ENCODE measurements at regions not wholly inside any gene's neighbourhood (a gene's known extent, or its start where the extent isn't known, plus 50 kb on each side); places are given as distances from the start of the nearest gene placed in this dataset.
"Not testable (repeated sequence)": the region's sequence is repeated elsewhere in the genome, so short reads cannot be mapped to it uniquely, and the experiment has no call there.

DNA sequence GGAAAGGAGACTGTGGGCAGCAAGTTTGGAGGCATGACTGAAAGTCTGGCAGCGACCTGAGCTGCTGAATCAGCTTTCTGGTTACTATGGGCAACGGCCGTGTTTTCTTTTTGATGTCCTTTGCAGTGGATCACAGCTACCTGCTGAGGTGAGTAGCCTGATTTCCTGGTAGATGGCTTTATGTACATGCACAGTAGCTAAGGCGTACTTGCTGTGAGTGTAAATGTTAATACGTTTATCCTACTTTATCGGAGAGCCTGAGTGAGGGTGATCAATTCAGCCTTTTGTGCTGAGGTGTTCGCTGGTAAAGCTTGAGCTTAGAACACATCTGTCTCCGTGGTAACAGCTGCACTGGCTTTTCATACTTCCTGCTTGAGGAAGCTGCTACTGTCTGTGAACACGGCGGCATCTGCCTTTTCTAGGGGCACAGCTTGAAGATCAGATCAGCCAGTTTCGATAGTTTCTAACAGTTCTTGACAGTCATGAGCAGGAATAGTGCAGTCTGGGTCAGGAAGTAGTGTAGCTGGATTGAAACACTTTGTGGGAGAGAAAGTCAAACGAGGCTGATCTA is 129.6 kb downstream of the ART5 start:
- H3K9ac ChIP-seq (ENCODE audit: insufficient read length, low read depth); H3K36me3 ChIP-seq (ENCODE audit: insufficient read depth, insufficient read length, low read length); DNase-seq (ENCODE audit: low read depth, low spot score); H3K4me3 ChIP-seq (ENCODE audit: insufficient read length, low read depth); H3K4me1 ChIP-seq (ENCODE audit: insufficient read depth, insufficient read length); H3K27me3 ChIP-seq (ENCODE audit: insufficient read depth, insufficient read length); H3K9me3 ChIP-seq (ENCODE audit: insufficient read depth, low read length): not testable (repeated sequence)

DNA sequence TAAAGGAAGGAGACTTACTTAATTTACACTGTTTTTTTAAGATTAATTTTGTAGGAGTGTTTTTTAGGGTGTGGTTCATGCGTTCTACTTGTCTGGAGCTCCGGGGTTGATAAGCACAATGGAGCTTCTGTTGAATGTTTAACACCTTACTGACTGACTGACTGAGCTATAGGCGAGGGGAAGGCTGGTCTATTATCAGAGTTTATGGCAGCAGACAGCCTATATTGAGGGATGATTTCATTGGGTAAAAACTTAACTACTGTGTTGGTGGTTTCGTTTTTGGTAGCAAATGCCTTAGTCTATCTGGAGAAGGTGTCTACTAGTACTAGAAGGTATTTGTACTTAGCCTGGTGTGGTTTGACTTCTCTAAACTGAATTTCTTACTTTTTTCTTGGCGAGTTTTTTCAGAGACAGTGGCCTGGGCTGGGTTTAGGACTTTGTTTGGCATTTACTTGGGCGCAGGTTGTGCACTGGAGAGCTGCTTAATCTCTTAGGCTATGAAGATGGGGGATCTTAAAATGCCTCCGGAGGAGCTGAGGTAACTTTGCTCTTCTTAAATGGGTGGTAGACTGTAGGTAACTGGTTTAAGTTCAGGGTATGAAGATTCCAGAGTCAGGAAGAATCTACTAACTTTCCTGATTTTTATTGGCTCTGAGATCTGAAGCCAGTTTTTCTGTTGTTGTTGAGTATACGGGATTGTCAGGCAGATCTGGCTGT is 130.2 kb downstream of the ART5 start:
- H3K9ac ChIP-seq (ENCODE audit: insufficient read length, low read depth); H3K27me3 ChIP-seq (ENCODE audit: insufficient read depth, insufficient read length); DNase-seq (ENCODE audit: low read depth, low spot score); H3K4me1 ChIP-seq (ENCODE audit: insufficient read depth, insufficient read length); H3K9me3 ChIP-seq (ENCODE audit: insufficient read depth, low read length); H3K36me3 ChIP-seq (ENCODE audit: insufficient read depth, insufficient read length, low read length); H3K4me3 ChIP-seq (ENCODE audit: insufficient read length, low read depth): not testable (repeated sequence)

DNA sequence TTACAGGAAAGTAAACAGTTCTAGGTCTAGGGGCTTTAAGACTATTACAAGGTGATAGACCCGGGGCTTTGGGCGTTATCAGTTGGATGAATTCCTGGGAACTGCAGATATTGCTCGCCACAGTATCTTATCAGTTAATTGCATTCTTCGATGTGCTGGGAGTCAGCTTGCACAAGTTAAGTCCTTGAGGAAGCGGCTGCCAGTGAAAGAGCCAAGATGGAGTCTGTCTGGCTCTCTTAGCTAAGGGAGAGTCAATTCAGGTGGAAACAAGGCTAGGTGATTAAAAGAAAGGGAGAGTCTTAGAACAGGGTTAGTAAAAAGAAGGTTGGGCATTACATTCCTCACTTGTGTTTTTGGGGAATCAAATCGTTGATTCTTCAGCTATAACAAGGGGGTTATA is 130.6 kb upstream of the ZNF195 start:
- not testable (repeated sequence) for H3K4me1 ChIP-seq (ENCODE audit: insufficient read depth, insufficient read length); H3K9ac ChIP-seq (ENCODE audit: insufficient read length, low read depth); DNase-seq (ENCODE audit: low read depth, low spot score); H3K36me3 ChIP-seq (ENCODE audit: insufficient read depth, insufficient read length, low read length); H3K27me3 ChIP-seq (ENCODE audit: insufficient read depth, insufficient read length); H3K9me3 ChIP-seq (ENCODE audit: insufficient read depth, low read length); H3K4me3 ChIP-seq (ENCODE audit: insufficient read length, low read depth)

DNA sequence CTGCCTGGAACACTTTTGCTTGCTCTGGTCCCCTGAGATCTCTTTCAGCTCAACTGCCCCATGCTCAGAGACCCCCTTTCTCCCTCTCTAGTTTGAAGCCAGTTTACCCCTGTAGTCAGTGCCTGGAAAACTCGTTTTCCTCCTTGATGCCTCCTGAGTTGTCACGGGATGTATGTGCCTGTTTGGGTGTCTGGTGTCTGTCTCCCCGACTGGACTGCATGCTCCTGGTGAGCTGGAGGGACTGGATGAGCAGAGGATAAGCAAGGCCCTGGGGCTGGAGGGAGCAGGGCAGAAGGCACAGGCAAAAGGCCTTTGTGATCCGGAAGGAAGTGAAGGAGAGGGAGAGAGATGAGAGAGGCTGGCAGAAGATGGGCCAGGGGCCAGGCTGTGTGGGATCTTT is 120.3 kb upstream of the ZNF195 start:
- H3K36me3 ChIP-seq (ENCODE audit: insufficient read depth, insufficient read length, low read length); H3K27me3 ChIP-seq (ENCODE audit: insufficient read depth, insufficient read length): not testable (repeated sequence)

DNA sequence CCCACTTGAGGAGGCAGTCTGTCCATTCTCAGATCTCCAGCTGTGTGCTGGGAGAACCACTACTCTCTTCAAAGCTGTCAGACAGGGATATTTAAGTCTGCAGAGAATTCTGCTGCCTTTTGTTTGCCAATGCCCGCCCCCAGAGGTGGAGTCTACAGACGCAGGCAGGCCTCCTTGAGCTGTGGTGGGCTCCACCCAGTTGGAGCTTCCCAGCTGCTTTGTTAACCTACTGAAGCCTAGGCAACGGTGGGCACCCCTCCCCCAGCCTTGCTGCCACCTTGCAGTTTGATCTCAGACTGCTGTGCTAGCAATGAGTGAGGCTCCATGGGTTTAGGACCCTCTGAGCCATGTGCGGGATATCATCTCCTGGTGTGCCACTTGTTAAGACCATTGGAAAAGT is 119.4 kb upstream of the ZNF195 start:
- H3K4me1 ChIP-seq (ENCODE audit: insufficient read depth, insufficient read length); H3K36me3 ChIP-seq (ENCODE audit: insufficient read depth, insufficient read length, low read length); DNase-seq (ENCODE audit: low read depth, low spot score); H3K4me3 ChIP-seq (ENCODE audit: insufficient read length, low read depth); H3K9ac ChIP-seq (ENCODE audit: insufficient read length, low read depth); H3K27me3 ChIP-seq (ENCODE audit: insufficient read depth, insufficient read length): not testable (repeated sequence)
- H3K9me3 ChIP-seq (ENCODE audit: insufficient read depth, low read length): peaks cover 12% of the 10 kb centered on the region; the same call in 1 of the 2 replicates

More for the DNA sequence above, 120.3 kb upstream of the ZNF195 start:
- H3K4me1 ChIP-seq (ENCODE audit: insufficient read depth, insufficient read length); DNase-seq (ENCODE audit: low read depth, low spot score); H3K4me3 ChIP-seq (ENCODE audit: insufficient read length, low read depth); H3K9ac ChIP-seq (ENCODE audit: insufficient read length, low read depth): not testable (repeated sequence)
- peaks cover 12% of the 10 kb centered on the region; the same call in 1 of the 2 replicates for H3K9me3 ChIP-seq (ENCODE audit: insufficient read depth, low read length)

DNA sequence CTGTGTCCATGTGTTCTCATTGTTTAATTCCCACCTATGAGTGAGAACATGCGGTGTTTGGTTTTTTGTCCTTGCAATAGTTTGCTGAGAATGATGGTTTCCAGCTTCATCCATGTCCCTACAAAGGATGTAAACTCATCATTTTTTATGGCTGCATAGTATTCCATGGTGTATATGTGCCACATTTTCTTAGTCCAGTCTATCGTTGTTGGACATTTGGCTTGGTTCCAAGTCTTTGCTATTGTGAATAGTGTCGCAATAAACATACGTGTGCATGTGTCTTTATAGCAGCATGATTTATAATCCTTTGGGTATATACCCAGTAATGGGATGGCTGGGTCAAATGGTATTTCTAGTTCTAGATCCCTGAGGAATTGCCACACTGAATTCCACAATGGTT is 114.2 kb upstream of the ZNF195 start:
- H3K4me3 ChIP-seq (ENCODE audit: insufficient read length, low read depth); H3K36me3 ChIP-seq (ENCODE audit: insufficient read depth, insufficient read length, low read length); H3K4me1 ChIP-seq (ENCODE audit: insufficient read depth, insufficient read length); H3K9ac ChIP-seq (ENCODE audit: insufficient read length, low read depth); H3K27me3 ChIP-seq (ENCODE audit: insufficient read depth, insufficient read length); H3K9me3 ChIP-seq (ENCODE audit: insufficient read depth, low read length); DNase-seq (ENCODE audit: low read depth, low spot score): not testable (repeated sequence)

DNA sequence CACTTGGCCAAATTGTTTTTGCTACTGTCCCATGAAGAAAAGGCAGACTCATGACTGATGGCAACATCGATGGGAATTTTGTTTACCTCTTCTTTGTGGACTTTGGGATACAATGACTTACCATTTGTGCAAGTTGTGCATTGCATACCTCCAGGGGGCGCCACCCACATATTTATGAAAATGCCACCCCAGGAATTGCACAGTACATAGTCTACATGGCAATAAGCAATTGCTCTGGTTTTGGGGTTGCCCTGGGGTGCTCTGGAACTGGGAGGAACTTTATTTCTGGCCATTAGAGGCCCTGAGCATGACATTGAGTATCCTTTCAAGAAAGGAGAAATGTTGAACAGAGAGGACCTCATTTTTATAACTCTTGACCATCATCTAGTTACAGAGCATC is 109.1 kb upstream of the ZNF195 start:
- not testable (repeated sequence) for H3K9ac ChIP-seq (ENCODE audit: insufficient read length, low read depth); H3K4me1 ChIP-seq (ENCODE audit: insufficient read depth, insufficient read length); H3K36me3 ChIP-seq (ENCODE audit: insufficient read depth, insufficient read length, low read length); H3K4me3 ChIP-seq (ENCODE audit: insufficient read length, low read depth); H3K9me3 ChIP-seq (ENCODE audit: insufficient read depth, low read length); DNase-seq (ENCODE audit: low read depth, low spot score); H3K27me3 ChIP-seq (ENCODE audit: insufficient read depth, insufficient read length)

DNA sequence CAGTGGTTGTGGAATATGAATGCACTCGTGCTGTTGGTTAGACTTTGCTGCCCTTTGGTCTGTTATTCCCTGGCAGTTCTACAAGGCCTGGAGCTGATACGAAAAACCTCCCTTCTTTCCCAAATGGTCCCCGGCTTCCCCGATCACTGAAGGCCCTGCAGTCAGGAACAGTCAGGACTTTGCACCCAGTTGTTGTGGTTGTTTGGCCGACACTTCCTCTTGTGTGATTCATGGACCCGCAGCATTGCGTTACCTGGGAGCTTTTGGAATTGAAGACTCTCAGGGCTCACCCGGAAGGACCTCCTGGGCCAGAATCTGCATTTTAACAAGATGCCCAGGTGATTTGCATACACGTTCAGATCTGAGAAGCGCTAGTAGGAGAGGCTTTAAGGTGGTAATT is 106.8 kb upstream of the ZNF195 start:
- not testable (repeated sequence) for H3K4me1 ChIP-seq (ENCODE audit: insufficient read depth, insufficient read length); H3K9me3 ChIP-seq (ENCODE audit: insufficient read depth, low read length); DNase-seq (ENCODE audit: low read depth, low spot score); H3K9ac ChIP-seq (ENCODE audit: insufficient read length, low read depth); H3K4me3 ChIP-seq (ENCODE audit: insufficient read length, low read depth); H3K27me3 ChIP-seq (ENCODE audit: insufficient read depth, insufficient read length); H3K36me3 ChIP-seq (ENCODE audit: insufficient read depth, insufficient read length, low read length)

DNA sequence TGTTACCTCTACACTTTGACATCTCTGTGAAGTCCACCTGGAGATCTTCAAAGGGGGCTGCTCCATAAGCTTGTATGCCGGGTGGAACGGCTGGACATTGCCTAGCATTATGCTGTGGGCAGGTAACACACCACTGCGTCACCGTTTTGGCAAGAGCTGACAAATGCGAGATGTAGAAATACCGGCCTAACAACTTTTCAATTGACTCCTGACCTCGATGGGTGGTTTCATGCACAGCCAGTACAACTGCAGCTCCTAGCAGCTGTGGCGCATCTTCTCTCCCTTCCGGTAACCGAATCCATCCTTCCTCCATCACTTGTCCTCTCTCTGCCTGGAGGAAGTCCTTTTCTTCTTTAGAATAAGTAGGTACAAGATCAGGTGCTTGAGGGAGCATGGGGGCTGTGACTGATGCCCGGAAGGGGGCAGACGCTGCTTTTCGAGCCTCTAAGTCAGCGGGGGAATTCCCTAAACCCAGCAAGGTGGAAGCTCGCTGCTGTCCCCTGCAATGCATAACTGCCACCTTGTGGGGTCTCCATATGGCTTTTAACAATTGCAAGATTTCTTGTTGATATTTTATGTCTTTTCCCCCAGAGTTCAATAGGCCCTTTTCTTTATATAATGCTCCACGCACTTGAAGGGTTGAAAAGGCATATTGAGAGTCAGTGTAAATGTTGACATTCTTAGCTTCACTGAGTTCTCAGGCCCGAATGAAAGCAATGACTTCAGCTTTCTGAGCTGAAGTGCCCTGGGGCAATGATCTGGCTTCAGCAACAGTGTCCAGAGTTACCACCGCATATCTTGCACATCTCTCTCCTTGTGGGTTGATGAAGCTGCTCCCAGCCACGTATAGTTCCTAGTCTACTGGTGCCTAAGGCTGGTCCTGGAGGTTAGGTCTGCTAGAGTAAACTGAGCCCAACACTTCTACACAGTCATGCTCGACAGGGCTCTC is 98.3 kb upstream of the ZNF195 start:
- not testable (repeated sequence) for H3K4me1 ChIP-seq (ENCODE audit: insufficient read depth, insufficient read length); H3K9ac ChIP-seq (ENCODE audit: insufficient read length, low read depth); H3K27me3 ChIP-seq (ENCODE audit: insufficient read depth, insufficient read length); H3K9me3 ChIP-seq (ENCODE audit: insufficient read depth, low read length); H3K4me3 ChIP-seq (ENCODE audit: insufficient read length, low read depth); DNase-seq (ENCODE audit: low read depth, low spot score); H3K36me3 ChIP-seq (ENCODE audit: insufficient read depth, insufficient read length, low read length)

DNA sequence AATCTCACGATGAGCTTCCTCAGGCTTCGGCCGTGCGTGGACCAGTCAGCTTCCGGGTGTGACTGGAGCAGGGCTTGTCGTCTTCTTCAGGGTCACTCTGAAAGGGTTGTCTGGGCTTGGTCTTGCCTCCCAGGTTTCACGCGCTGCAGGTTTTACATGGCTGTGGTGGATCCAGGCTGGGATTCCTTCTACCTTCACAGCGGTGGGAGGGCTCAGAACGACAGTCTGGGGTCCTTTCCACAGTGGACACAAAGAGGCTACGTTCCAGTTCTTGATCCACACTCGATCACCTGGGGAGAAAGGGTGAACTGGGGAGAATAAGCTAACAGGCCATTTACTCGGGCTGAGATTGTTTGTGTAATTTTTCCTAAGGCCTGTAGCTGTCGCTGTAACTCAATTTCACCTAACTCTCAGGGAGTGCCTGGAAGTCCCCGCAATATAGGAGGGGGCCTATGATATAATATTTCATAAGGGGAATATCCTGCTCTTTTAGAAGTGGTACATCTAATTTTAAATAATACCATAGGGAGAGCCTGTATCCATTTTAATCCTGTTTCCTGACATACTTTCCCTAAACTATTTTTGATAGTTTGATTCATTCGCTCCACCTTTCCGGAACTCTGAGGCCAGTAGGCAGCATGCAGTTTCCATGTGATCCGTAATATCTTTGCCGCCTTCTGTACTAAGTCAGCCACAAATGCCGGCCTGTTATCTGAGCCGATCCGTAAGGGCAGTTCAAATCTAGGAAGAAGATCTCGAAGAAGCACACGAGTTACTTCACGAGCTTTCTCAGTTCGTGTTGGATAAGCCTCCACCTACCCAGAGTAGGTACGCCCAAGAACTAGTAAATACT is 97.4 kb upstream of the ZNF195 start:
- H3K9ac ChIP-seq (ENCODE audit: insufficient read length, low read depth); H3K36me3 ChIP-seq (ENCODE audit: insufficient read depth, insufficient read length, low read length); H3K4me3 ChIP-seq (ENCODE audit: insufficient read length, low read depth); DNase-seq (ENCODE audit: low read depth, low spot score); H3K27me3 ChIP-seq (ENCODE audit: insufficient read depth, insufficient read length); H3K9me3 ChIP-seq (ENCODE audit: insufficient read depth, low read length); H3K4me1 ChIP-seq (ENCODE audit: insufficient read depth, insufficient read length): not testable (repeated sequence)

DNA sequence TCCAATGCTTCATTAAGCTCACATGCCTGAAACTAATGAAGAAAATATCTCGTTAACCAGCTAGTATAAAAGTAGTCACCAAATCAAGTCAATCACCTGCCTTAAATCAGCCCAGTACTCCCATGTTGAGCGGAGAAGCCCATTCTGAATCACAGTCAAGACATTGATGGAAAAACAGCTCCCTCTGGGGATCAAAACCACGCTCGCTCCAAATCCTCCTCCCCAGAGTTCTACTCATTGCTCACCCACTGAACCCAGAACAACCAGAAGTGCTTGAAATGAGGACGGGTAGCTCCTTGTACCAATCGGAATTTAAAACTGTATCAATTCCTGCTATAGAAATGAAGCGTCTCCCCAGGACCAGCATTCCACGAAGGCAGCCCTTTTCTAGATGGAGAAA is 90.0 kb upstream of the ZNF195 start:
- not testable (repeated sequence) for H3K4me1 ChIP-seq (ENCODE audit: insufficient read depth, insufficient read length); H3K4me3 ChIP-seq (ENCODE audit: insufficient read length, low read depth); H3K9ac ChIP-seq (ENCODE audit: insufficient read length, low read depth); H3K36me3 ChIP-seq (ENCODE audit: insufficient read depth, insufficient read length, low read length); H3K9me3 ChIP-seq (ENCODE audit: insufficient read depth, low read length); H3K27me3 ChIP-seq (ENCODE audit: insufficient read depth, insufficient read length); DNase-seq (ENCODE audit: low read depth, low spot score)

Measured in NT2/D1 (cell line).